GM18508 (cell line): ENCODE measurements at regions not wholly inside any gene's neighbourhood (a gene's known extent, or its start where the extent isn't known, plus 50 kb on each side); places are given as distances from the start of the nearest gene placed in this dataset.

Experiments
- ATAC-seq: cut with Tn5 transposase; IDR thresholded peaks from one replicate; pipeline ENCODE4 v1.9.1; 2021; ENCODE audit warnings: moderate number of reproducible peaks; ENCODE audit not compliant: insufficient read depth, unreplicated experiment

DNA sequence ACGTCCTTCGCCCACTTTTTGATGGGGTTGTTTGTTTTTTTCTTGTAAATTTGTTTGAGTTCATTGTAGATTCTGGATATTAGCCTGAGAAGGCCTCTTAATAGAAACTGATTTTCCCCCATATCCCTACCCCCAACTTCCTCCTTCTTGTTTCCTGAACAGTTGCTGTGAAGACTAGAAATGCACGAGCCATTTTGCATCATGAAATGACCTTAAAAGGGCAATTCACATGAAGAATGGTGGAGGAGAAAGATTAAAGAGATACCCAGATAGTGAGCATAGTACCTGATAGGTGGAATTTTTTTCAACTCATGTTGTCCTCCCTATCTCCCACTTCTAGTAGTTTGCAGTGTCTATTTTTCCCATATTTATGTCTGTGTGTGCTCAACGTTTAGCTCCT is 55.2 kb upstream of the KCNH8 start:
- ATAC-seq, result no peak

DNA sequence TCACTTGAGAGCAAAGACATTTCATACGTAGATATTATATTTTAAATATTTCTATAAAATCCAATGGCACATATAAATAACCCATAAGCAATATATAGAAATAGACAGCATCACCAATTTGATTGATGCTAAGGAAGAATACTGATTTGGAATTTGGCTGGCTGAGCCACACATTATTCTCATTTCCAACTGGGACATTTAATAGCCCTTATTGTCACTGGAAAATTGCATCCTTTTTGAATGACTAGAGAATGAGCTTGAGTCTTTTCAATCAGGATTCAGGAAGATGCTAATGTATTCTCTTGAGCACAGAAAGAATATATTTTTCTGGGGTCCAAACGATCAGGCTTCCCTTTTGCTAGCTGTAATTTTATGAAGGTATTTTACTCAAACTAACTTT is 70.9 kb upstream of the KCNH8 start:
- ATAC-seq, result no peak

DNA sequence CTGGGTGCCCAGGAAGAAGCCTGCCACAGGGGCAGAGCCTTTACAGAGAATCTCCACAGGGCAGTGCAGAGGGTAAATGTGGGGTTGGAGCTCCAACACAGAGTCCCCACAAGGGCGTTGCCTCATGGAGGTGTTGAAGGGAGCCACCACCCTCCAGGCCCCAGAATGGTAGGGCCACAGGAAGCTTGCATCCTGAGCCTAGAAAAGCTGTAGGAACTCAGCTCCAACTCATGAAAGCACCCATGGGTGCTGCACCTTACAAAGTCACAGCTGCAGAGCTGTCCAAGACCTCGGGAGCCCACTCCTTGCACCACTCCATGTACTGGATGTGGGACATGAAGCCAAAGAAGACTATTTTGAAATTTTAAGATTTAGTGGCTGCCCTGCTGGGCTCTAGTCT is 73.3 kb upstream of the KCNH8 start:
- no peak for ATAC-seq

DNA sequence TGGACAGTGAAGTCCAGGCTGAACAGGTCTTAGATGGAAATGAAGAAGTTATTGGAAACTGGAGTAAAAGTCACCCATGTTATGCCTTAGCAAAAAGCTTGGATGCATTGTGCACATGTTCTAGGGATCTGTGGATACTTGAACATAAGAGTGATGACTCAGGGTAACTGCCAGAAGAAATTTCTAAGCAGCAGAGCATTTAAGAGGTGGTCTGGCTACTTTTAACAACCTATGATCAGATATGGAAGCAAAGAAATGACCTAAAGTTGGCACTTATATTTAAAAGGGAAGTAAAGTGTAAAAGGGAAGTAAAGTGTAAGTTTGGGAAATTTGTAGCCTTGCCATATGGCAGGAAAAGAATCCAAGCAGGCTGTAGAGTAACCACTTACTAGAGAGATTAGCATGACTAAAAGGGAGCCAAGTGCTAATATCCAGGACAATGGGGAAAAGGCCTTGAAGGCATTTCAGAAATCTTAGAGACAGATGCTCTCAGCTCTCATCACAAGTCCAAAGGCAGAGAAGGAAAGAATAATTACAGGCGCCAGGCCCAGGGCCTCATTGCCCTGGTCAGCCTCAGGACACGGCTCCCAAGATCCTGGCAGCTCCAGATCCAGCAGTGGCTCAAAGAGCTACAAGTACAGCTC is 73.9 kb upstream of the KCNH8 start:
- no peak for ATAC-seq

DNA sequence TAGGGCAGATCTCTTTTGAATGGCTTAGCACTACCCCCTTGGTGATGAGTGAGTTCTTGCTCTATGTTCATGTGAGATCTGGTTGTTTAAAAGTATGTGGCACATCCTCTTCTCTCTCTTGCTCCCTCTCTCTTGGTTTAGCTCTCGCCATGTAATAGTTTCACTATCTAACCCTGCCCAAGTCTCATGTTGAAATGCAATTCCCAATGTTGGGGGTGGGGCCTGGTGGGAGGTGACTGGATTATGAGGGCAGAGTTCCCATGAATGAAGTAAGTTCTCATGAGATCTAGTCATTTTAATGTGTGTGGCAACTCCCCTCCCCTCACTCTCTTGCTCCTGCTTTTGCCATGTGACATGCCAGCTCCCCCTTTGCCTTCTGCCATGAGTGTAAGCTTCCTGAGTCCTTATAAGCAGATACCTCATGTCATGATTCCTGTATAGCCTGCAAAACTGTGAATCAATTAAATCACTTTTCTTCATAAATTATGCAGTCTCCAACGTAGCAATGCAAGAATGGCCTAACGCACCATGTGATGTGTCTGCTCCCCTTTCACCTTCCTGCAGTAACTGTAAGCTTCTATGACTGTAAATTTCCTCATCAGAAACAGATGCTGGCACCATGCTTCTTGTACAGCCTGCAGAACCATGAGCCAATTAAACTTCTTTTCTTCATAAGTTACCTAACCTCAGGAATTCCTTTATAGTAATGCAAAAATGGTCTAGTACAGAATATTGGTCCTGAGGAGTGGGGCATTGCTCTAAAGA is 74.8 kb upstream of the KCNH8 start:
- no peak for ATAC-seq

DNA sequence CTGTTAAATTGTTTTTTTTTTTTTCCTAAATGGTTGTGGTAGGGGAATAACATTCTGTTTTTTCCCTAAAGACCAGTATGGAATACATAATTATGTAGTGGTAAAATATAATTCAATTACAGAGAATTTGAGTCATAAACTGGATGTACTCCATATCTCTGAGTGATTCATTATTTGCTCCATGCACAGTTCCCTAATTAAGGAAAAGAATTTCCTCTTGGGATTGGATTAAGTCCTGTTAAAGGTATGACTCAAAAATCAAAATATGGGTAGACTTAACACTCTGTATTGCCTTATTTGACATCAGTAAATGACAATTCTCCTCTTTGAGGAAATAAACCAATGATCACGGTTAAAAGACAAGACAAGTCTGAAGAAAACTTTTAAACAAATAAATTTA is 78.0 kb upstream of the KCNH8 start:
- no peak for ATAC-seq

DNA sequence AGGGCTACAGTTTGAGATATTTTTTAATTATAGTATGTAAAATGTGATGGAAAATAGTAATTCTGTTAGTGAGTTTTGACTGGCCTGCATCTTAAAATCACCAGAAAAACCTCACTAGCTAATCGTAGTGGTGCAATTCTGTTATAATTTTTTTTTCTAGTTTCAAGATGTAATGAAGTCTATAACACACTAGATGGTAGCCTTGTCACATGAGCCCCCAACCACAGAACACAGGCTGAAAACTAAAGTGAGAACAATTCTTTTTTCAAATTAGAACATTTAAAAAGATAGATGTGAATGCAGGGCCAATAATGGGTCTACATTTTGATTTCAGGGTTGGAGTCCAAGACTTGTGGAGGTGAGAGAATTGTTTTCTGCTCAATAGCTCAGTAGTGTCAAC is 83.3 kb upstream of the KCNH8 start:
- ATAC-seq, result no peak

DNA sequence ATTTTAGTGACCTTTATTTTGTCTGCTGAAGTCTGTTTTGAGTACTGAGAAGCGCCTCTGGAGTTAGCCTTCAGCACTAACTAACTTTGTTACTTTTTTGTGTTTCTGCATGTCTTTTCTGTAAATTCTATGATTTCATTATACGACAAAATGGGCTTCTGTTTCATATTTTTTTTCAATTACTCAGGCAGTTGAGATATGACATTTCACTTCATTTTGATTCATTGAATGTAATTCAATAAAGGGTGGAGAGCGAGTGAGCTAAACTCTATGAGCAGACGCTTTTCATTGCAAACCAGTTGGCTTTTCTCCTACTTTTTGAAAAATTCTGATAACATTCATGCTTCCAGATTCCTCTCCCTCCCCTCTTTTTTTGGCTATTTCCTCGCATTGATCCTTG is 84.4 kb upstream of the KCNH8 start:
- ATAC-seq, result no peak

DNA sequence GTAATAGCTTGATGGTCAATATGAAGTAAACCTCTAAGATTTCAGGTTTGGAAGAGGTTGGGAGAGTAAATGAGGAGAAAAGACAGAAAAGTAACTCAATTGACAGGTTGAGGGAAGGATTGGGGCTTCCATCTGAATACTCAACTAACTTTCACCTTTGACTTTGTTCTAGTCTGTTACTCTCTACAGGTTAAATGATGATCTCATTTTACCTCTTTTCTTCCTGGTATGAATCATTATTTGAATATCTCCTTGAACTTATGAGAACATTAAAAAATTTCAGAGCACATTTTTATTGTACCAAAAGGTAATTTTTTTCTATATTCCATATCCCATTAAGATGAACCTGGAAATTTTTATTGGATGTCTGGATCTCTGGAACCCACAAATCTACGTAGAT is 87.9 kb upstream of the KCNH8 start:
- no peak for ATAC-seq

DNA sequence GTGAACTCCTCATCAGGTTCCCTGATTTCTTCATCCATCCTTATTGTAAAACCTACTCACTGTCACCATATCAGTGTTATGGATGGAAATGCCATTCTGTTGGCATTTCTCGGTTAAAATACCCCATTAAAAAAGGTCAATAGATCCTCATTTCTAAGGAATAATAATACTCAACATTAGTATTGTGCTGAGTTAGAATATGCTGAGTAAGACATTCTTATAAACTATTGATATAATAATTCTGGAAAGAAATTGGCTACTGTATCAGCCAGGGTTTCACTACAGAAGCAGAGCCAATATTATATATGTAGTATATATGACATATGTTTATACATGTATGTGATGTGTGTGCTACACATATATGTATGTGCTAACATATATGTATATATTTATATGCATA is 95.4 kb upstream of the KCNH8 start:
- no peak for ATAC-seq

DNA sequence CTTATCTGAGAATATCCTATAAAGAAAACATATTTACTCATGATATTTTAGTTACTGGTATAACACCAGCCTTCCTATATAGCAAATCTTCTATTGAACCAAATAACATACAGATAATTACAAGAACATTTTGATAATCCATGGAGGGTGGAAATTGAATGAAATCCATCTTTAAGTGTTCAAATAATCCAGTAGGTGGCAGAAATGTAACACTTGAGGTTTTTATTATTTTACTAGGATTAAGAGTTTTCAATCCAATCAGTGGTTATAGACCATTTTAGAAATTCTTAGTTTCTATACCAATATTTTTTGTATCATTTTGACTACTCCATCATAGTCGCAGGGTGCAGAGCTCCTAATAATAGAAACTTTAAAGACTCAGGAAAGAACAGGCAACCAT is 101.9 kb upstream of the KCNH8 start:
- no peak for ATAC-seq

DNA sequence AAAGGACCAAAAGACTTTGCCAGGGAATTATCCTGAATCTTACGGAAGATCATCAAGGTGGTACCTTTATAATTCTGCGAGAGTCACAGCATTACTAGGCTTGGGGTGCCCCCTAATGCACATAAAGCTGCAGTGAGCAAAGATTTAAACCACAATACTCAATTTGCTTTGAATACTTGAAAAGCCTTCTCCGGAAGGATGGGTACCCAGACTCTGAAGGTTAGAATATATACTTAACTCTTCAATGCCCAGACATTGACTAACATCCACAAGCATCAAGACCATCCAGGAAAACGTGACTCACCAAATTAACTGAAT is 117.8 kb upstream of the KCNH8 start:
- no peak for ATAC-seq

DNA sequence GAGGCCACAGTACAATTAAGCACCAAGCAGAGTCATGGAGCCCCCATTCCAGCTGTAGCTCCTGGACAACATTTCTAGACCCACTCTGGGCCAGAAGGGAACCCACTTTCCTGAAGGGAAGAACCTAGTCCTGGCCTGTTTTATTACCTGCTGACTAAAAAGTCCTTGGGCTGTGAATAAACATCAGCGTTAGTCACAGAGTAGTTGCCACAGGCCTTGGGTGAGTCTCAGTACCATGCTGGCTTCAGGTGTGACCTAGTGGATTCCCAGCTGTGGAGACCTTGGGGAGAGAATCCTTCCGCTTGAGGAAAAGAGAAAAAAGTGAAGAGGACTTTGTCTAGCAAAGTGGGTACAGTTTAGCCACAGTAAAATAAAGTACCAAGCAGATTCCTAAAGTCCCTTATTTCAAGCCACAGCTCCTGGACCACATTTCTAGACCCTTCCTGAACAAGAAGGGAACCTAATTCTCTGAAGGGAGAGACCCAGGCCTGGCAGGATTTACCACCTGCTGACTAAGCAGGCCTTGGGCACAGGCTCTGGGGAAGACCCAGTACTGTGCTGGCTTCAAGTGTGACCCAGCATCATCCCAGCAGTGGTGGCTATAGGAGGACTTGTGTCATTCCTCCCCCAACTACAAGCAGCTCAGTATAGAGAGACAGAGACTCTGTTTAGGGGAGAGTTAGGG is 118.3 kb upstream of the KCNH8 start:
- no peak for ATAC-seq

DNA sequence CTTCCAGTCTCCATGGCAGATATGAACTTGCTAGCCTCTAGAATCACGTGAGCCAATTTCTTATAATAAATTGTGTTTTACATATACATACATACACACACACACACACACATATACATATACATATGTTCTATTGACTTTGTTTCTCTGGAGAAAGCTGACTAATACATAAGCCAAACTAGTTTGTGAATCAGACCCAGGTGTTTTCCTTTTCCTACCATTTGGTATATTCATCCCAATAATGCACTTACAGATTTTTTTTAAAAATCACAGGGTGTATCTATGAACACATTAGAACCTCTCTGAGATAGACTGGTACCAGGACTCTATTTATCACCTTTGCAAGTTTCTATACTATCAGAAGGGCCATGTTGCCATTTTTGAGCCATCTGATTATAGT is 122.9 kb upstream of the KCNH8 start:
- no peak for ATAC-seq

DNA sequence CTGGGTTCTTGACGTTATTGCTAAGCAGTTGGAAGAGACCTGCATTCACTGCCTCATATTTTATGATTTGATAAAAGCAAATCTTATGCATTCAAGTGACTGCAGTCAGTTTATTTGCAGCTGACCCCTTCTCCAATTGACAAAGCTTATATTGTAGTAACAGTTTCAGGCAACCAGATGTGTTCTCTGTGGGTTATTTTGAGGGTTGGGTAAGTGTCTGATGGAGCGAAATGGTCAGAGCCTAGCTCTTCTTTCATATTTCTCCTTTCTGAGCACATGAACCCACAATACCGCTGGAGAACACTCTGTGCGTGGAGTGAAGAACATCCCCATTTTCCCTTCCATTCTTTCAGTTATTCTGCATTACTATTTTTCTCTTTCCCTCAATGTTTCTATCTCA is 125.8 kb upstream of the KCNH8 start:
- no peak for ATAC-seq

DNA sequence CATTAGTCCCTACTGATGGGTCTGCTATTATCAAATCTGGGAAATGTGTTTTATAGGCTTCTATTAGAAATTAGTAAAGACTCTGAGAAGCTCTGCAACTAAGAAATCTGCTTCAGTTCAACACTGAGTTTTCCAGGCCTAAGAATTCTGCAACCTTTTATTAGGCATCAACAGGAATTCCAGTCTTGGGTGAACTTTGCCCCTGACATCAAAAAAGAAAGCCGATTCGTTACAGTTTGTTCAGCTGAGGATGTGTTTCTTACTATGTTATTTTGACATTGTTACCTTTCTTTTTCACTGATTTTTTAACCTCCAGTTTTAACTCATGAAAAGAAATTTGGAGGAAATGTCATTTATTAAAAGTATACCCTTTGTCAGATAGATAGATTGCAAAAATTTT is 131.5 kb upstream of the KCNH8 start:
- ATAC-seq, result no peak

DNA sequence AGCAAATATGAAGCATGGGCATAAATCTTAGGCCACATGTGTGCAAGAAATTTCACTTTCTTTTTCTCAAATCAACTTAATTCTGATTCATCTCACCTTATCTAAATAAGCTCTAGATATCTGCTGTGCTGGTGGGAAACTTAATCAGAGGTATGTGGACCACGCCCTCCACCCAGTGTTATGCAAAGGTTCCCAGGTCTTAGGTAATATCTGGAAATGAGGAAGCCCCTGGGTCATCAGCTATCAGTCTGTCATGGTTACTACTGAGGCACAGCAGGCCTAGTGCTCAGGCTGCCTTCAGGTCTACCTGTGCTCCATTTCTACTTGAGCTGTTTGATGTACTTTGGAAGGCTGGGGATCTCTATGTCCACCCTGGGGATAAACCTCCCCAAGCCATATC is 134.4 kb upstream of the KCNH8 start:
- no peak for ATAC-seq

DNA sequence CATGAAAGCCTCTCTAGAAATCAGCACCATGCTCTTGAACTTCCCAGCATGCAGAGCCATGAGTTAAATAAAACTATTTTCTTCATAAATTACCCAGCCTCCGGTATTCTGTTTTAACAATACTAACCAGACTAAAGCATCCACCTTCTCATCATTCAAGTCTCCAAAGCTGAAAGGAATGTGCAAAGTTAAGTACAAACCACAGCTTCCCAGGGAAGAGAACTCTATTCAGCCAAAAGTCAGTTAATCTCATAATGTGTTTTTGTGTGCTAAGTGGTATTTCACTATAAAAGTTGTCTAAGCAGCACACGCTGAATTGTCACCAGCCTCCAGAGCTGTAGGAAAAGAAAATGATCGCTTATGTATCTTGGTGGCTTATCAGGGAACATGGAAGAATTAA is 135.5 kb upstream of the KCNH8 start:
- no peak for ATAC-seq

DNA sequence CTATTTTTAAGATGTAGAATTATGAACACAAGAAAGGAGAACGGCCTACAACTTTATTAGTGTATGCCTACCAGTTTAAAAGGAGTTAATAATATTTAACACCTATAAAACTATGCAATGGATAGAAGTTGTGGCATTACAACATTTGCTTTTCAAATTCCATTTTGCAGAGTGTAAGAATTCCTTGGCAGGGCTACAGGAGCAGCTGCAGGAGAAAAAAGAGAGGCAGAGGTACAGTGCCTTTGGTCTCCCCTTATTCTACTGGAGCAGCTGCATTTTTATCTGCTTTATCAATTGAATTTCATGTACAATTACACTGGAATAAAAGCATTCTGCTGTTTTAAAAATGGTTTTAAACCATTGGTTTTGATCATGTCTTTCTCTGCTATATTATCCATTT is 145.7 kb upstream of the KCNH8 start:
- ATAC-seq, result no peak

DNA sequence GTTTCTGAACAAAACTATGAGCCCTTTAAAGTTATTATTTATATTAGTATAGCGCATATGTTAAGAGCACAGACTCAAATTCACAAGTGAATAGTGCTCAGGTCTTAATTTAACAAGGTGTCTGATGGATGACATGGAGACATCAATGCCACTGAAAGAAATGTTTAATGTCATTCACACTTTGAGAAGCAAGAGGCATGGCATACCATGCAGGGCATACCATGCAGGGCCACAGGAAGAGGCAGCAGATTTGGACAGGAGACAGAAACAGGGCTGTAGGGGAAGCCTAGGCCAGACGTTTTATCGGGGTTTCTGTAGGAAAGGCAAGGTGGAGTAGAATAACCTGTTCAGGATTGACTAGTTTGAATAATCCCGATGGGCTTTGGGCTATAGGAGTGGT is 150.2 kb upstream of the KCNH8 start:
- ATAC-seq, result no peak

DNA sequence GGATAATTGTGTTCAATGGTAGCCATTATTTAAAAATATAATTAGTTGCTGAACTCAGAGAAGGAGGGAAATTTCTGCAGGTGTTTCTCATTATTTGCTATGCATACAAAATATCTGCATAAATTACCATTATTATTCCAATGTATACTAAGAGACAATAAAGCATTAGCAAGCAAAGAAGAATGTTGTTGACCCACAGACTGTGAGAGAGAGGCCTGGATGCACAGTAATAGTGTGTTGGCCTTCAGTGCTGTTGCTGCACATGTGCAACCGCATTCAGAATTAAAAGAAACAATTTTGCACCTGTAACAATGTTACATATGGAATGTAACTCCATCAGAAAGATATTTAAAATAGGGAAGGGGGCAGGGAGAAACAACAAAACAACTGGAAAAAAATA is 155.6 kb upstream of the KCNH8 start:
- ATAC-seq, result no peak

DNA sequence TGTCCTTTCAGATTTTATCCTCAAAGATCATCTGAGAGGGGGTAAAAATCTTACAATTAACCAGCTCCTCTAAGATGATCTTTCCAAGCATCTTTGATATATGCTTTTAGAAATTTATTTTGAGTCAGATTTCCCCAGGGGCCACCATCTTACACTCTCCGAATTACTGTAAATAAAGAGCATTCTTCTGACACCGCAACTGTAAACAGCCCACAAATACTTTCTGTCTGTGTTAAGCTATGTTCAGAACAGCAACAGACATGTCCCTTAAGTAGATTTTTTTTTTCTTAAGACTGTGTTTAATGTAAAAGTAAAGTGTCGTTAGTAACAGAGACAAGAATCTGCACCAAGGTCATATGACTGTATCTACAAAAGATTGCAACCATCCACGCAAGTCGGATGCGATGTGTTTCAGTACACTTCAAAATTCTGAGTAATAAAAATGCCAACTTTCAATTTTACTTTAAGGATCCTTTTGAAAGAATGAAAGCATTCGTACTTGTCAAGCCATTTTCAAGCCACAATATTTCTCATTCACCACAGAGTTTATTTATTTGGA is 159.0 kb upstream of the KCNH8 start:
- no peak for ATAC-seq
